Neural crest cell (in vitro differentiated cells): ENCODE measurements at regions not wholly inside any gene's neighbourhood (a gene's known extent, or its start where the extent isn't known, plus 50 kb on each side); places are given as distances from the start of the nearest gene placed in this dataset.

Source experiments
- DNase-seq: peaks from one replicate; pipeline ENCODE4 v3.0.0; 2021; ENCODE audit warnings: low read depth, mixed read lengths, low spot score
- H3K27ac Mint-ChIP-seq: one replicate; pipeline ENCODE4 v1.8.0; 2021; ENCODE audit warnings: mild to moderate bottlenecking, mixed read lengths; ENCODE audit not compliant: unreplicated experiment
- H3K27me3 Mint-ChIP-seq: 2 replicates; pipeline ENCODE4 v1.8.0; 2021; ENCODE audit warnings: low read depth, mild to moderate bottlenecking, mixed read lengths
- H3K36me3 Mint-ChIP-seq: 2 replicates; pipeline ENCODE4 v1.8.0; 2021; ENCODE audit warnings: low read depth, mild to moderate bottlenecking, mixed read lengths
- H3K4me1 Mint-ChIP-seq: 2 replicates; pipeline ENCODE4 v1.8.0; 2021; ENCODE audit warnings: mixed read lengths
- H3K4me3 Mint-ChIP-seq: one replicate; pipeline ENCODE4 v1.8.0; 2021; ENCODE audit warnings: mild to moderate bottlenecking, mixed read lengths
- H3K9me3 Mint-ChIP-seq: 2 replicates; pipeline ENCODE4 v1.8.0; 2021; ENCODE audit warnings: mixed read lengths
- CTCF ChIP-seq: fragments of 200-600 bp; sonication (generic); conservative IDR thresholded peaks from 2 replicates; pipeline ENCODE4 v1.5.0; 2021; ENCODE audit warnings: antibody characterized with exemption, mild to moderate bottlenecking

DNA sequence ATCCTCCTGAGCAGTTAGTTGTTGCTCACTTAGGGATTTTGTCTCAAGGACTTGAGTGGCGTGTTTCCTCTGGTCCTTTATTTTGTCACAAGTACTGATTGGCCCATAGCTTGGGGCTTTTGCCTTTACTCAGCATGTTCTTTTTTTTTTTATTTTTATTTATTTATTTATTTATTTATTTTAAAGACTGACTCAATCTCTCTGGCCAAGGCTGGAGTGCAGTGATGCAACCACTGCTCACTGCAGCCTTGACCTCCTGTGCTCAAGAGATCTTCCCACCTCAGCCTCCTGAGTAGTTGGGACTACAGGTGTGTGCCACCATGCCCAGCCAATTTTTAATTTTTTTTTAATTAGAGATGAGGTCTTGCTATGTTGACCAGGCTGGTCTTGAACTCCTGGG, 223.9 kb upstream of the TPM1 start:
- Mint-ChIP-seq H3K4me3 (no peak overlapping the region), H3K27me3 (no peaks in the 10 kb centered on the region), H3K27ac (no peak overlapping the region), H3K9me3 (no peaks in the 10 kb centered on the region), H3K4me1 (peaks cover 18% of the 10 kb centered on the region), H3K36me3 (no peaks in the 10 kb centered on the region)
- TF ChIP-seq CTCF, result no peak
- no peak for DNase-seq

GRCh38 chr15:62821384-62822131, 221.0 kb upstream of the TPM1 start:
- Mint-ChIP-seq H3K9me3 (no peaks in the 10 kb centered on the region), H3K4me1 (peaks cover under 1% of the 10 kb centered on the region), H3K36me3 (peaks cover 2% of the 10 kb centered on the region), H3K4me3 (no peak overlapping the region), H3K27me3 (no peaks in the 10 kb centered on the region), H3K27ac (no peak overlapping the region)
- DNase-seq, result no peak
- no peak for TF ChIP-seq CTCF

DNA sequence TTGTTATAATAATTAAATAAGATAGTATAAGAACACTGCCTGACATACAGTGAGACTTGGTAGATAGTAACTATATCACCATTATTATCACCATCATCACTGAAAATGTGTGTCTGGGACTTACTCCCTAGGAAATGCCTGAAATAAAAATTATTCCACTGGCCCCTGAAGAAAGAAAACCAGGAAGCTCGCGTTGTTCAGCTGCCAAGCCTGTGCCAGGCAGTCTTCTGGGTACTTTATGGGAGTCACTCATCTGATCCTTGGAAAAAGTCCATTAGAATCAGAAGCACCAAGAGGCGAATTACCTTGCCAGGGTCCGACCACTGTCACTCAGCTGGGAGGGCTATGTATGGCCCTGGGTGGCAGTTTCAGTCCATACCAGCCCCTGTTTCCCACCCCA, 220.3 kb upstream of the TPM1 start:
- H3K36me3 Mint-ChIP-seq, result peaks cover 2% of the 10 kb centered on the region
- no peak overlapping the region for H3K27ac Mint-ChIP-seq
- no peaks in the 10 kb centered on the region for H3K4me1 Mint-ChIP-seq
- no peak for TF ChIP-seq CTCF
- H3K4me3 Mint-ChIP-seq, result no peak overlapping the region
- no peaks in the 10 kb centered on the region for H3K9me3 Mint-ChIP-seq
- no peaks in the 10 kb centered on the region for H3K27me3 Mint-ChIP-seq
- no peak for DNase-seq

GRCh38 chr15:62823561-62823960, 219.0 kb upstream of the TPM1 start:
- Mint-ChIP-seq H3K27ac (no peak overlapping the region), H3K36me3 (peaks cover 2% of the 10 kb centered on the region), H3K9me3 (no peaks in the 10 kb centered on the region), H3K27me3 (no peaks in the 10 kb centered on the region), H3K4me1 (no peaks in the 10 kb centered on the region), H3K4me3 (no peak overlapping the region)
- no peak for DNase-seq
- no peak for TF ChIP-seq CTCF

DNA sequence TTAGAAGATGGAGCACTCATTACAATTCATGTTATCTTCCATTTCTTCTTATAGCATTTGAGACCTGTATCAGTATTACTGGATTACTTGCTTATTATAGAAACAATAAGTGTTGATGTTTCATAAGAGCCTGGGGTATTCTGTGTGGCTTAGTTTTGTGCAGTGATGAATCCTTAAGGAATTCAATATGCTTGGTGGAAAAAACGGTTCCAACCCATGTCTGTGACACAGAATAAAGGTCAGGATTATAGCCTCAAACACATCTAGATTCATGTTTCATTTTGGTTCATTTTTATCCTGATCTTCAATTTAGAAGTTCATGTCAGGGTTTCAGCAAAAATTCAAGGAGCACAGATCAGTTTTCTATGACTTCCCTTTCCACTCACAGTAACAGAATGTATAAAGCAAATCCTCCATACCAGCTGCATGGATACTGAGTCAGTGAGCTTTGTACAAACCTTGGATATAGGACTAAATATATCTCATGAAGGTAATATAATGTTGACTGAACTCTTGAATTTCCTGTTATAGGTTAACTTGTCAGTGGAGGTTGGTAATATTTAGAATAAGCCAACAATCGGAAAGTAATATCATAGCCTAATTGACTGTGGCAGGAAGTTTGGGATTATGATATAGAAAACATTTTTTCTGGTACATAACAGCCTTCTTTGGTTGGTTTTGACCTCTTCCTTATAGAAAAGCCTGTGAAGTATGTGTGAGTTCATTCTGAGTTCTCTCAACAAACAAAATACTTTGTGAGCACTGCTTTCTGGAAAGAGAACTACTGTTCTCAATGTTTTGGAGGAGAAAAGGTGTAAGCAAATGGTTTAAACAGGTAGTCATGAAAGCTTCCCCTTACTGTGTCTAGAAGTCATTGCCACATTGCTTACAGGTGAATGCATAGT, 218.2 kb upstream of the TPM1 start:
- Mint-ChIP-seq H3K27me3 (no peaks in the 10 kb centered on the region), H3K27ac (no peak overlapping the region), H3K36me3 (peaks cover 2% of the 10 kb centered on the region), H3K4me3 (no peak overlapping the region), H3K9me3 (no peaks in the 10 kb centered on the region), H3K4me1 (no peaks in the 10 kb centered on the region)
- TF ChIP-seq CTCF, result no peak
- DNase-seq, result no peak
